Suprapubic skin (tissue), 4 donors: ENCODE measurements at regions not wholly inside any gene's neighbourhood (a gene's known extent, or its start where the extent isn't known, plus 50 kb on each side); places are given as distances from the start of the nearest gene placed in this dataset.

Experiments
- DNase-seq, 2 donors: peaks; one replicate each; pipeline ENCODE4 v3.0.0-alpha.2; 2019; ENCODE audit warnings: low spot score in 2 of 2
- H3K27ac ChIP-seq: fragments of 200-600 bp; sonication (generic); one replicate; pipeline ENCODE4 v1.5.1; 2019
- H3K27me3 ChIP-seq: fragments of 200-600 bp; sonication (generic); one replicate; pipeline ENCODE4 v1.5.1; 2019
- H3K36me3 ChIP-seq: fragments of 200-600 bp; sonication (generic); one replicate; pipeline ENCODE4 v1.5.1; 2019
- H3K4me1 ChIP-seq: fragments of 200-600 bp; sonication (generic); one replicate; pipeline ENCODE4 v1.5.1; 2019
- H3K4me3 ChIP-seq: fragments of 200-600 bp; sonication (generic); one replicate; pipeline ENCODE4 v1.5.1; 2019; ENCODE audit warnings: mild to moderate bottlenecking
- H3K9me3 ChIP-seq: fragments of 200-600 bp; sonication (generic); one replicate; pipeline ENCODE4 v1.5.1; 2019
- EP300 ChIP-seq: sonication (generic); formaldehyde crosslinking; IDR thresholded peaks from one replicate; pipeline ENCODE4 v1.6.1; 2017; ENCODE audit warnings: antibody characterized with exemption
- POLR2A ChIP-seq, 2 donors: fragments of 450-650 bp; IDR thresholded peaks; one replicate each; pipeline ENCODE4 v1.6.1; 2017; ENCODE audit warnings: antibody characterized with exemption in 2 of 2, mild to moderate bottlenecking in 2 of 2, moderate library complexity in 2 of 2
- POLR2AphosphoS5 ChIP-seq, 3 donors: sonication (generic); formaldehyde crosslinking; IDR thresholded peaks; one replicate each; pipeline ENCODE4 v1.6.1; 2017; ENCODE audit warnings: antibody characterized with exemption in 3 of 3
- WGBS: methylation state at CpG from one replicate; pipeline ENCODE4 v1.1.5; 2018; 5-methylcytosine and 5-hydroxymethylcytosine counted together
- TF ChIP-seq, protein P1 (sequence below), 2 donors: fragments of 200-600 bp in 1 of 2; fragments of 450-650 bp in 1 of 2; sonication (generic) in 1 of 2; IDR thresholded peaks; one replicate each; pipeline ENCODE4 v1.5.1; 2016 to 2019; ENCODE audit warnings: antibody characterized with exemption in 2 of 2, mild to moderate bottlenecking in 1 of 2, moderate library complexity in 1 of 2

DNA sequence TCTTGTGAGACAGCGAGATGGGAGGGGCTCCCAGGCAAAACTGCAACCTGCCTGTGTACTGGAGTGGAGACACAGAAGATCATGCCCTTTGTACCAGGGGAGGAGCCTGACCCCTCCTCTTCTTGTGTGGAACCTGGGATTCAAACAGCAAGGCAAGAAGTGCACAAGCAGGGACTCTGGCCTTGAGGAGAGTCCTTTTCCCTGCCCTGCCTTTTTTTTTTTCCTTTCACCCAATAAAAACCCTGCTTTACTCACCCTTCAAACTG, 251.8 kb upstream of the OPRM1 start:
- Histone ChIP-seq H3K9me3 (peaks cover 6% of the 10 kb centered on the region), H3K4me1 (no peaks in the 10 kb centered on the region), H3K4me3 (no peak overlapping the region), H3K36me3 (no peaks in the 10 kb centered on the region), H3K27me3 (no peaks in the 10 kb centered on the region), H3K27ac (no peak overlapping the region)
- TF ChIP-seq POLR2A (IDR thresholded peaks at IDR 0.05) (no peak), EP300 (no peak), POLR2AphosphoS5 (IDR thresholded peaks at IDR 0.05) (no peak)
- TF ChIP-seq, protein P1, sequence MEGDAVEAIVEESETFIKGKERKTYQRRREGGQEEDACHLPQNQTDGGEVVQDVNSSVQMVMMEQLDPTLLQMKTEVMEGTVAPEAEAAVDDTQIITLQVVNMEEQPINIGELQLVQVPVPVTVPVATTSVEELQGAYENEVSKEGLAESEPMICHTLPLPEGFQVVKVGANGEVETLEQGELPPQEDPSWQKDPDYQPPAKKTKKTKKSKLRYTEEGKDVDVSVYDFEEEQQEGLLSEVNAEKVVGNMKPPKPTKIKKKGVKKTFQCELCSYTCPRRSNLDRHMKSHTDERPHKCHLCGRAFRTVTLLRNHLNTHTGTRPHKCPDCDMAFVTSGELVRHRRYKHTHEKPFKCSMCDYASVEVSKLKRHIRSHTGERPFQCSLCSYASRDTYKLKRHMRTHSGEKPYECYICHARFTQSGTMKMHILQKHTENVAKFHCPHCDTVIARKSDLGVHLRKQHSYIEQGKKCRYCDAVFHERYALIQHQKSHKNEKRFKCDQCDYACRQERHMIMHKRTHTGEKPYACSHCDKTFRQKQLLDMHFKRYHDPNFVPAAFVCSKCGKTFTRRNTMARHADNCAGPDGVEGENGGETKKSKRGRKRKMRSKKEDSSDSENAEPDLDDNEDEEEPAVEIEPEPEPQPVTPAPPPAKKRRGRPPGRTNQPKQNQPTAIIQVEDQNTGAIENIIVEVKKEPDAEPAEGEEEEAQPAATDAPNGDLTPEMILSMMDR (IDR thresholded peaks at IDR 0.05), result no peak
- DNase-seq, result no peak
- WGBS, result 0% methylated on average over 1 of the region's 1 CpG

DNA sequence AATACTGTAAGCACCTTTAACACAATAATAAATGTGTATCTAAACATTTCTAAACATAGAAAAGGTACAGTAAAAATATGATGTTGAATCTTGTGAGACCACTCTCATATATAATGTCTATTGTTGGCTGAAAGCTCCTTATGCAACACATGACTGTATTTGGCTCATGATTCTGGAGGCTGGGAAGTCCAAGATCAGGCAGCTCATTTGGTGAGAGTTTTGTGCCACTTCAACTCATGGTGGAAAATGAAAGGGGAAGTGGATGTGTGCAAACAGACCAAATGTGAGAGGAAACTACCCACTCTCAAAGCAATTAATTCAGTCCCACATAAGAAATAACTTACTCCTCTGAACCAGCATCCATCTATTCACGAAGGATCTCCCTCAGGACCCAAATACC, 257.7 kb upstream of the OPRM1 start:
- Histone ChIP-seq H3K9me3 (peaks cover 6% of the 10 kb centered on the region), H3K27me3 (no peaks in the 10 kb centered on the region), H3K27ac (no peak overlapping the region), H3K4me1 (no peaks in the 10 kb centered on the region), H3K36me3 (no peaks in the 10 kb centered on the region), H3K4me3 (no peak overlapping the region)
- DNase-seq, result no peak
- WGBS, result 87% methylated on average over 1 of the region's 1 CpG
- no peak for TF ChIP-seq POLR2AphosphoS5 (IDR thresholded peaks at IDR 0.05)
- no peak for TF ChIP-seq EP300
- no peak for TF ChIP-seq POLR2A (IDR thresholded peaks at IDR 0.05)
- TF ChIP-seq, protein P1 (IDR thresholded peaks at IDR 0.05), result no peak

DNA sequence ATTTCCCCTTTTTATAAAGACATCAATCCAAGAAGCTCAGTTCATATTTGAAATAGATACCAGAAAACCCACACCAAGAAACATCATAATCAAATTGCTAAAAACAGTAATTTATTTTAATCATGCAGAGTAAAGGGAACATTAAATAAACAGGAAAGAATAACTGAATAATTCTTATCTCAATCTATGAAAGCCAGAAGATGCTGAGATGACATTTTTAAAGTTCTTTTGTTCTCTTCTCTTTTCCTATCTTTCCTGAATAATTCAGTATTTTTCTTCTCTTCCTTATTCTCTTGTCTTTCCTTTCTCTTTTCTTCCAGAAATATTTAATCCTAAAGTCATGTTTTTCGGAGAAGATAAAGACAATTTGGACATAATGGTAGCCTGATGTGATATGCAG, 259.0 kb upstream of the OPRM1 start:
- H3K36me3 ChIP-seq, result no peaks in the 10 kb centered on the region
- H3K27me3 ChIP-seq, result no peaks in the 10 kb centered on the region
- WGBS, result 91% methylated on average over 1 of the region's 1 CpG
- H3K9me3 ChIP-seq, result no peaks in the 10 kb centered on the region
- H3K4me3 ChIP-seq, result no peak overlapping the region
- TF ChIP-seq POLR2AphosphoS5 (IDR thresholded peaks at IDR 0.05) (no peak), EP300 (no peak), POLR2A (IDR thresholded peaks at IDR 0.05) (no peak)
- TF ChIP-seq, protein P1 (IDR thresholded peaks at IDR 0.05), result no peak
- H3K27ac ChIP-seq, result no peak overlapping the region
- DNase-seq, result no peak
- H3K4me1 ChIP-seq, result no peaks in the 10 kb centered on the region

DNA sequence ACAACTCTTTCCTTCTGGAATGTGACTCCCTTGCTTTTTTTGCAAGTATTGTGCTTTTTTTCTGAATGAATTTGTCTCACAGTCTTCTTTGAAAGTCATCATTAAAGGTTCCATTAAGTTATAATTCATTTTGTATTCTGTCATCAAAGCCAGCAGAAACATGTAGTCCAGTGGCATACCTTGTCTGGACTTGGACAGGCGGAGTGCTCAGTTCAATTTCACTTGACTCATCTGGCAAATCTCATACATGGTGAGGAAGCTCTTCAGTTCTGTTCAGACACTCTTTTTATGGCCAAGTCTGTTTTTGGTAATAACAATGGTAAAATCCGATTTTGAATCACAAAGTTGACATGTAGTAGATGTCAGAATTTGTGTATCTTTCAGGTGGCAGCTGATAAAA, 260.8 kb upstream of the OPRM1 start:
- H3K9me3 ChIP-seq, result no peaks in the 10 kb centered on the region
- WGBS, result 62% methylated on average over 2 of the region's 2 CpGs

DNA sequence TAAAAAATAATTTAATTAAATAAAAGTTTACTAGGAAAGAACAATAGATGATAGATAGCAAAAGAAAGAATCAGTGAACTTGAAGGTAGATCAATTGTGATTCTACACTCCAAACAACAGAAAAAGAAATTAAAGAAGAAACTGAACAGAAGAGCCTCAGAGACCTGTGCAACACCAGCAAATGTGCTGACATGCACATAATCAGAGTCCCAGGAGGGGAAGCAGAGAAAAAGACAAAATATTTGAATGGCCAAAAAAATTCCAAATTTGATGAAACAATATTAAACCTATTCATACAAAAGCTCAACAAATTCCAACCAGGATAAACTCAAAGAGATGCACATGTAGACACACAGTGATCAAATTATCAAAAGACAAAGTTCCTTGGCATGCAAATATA, 267.5 kb upstream of the OPRM1 start:
- no peaks in the 10 kb centered on the region for H3K27me3 ChIP-seq
- no peaks in the 10 kb centered on the region for H3K4me1 ChIP-seq
- no peak overlapping the region for H3K4me3 ChIP-seq
- no peak for DNase-seq
- no peak overlapping the region for H3K27ac ChIP-seq
- no peaks in the 10 kb centered on the region for H3K36me3 ChIP-seq
- TF ChIP-seq POLR2A (IDR thresholded peaks at IDR 0.05) (no peak), EP300 (no peak), POLR2AphosphoS5 (IDR thresholded peaks at IDR 0.05) (no peak)
- TF ChIP-seq, protein P1 (IDR thresholded peaks at IDR 0.05), result no peak
- H3K9me3 ChIP-seq, result no peaks in the 10 kb centered on the region

More for the DNA sequence above, 260.8 kb upstream of the OPRM1 start:
- no peak for DNase-seq
- Histone ChIP-seq H3K27me3 (no peaks in the 10 kb centered on the region), H3K4me3 (no peak overlapping the region), H3K36me3 (no peaks in the 10 kb centered on the region), H3K4me1 (no peaks in the 10 kb centered on the region), H3K27ac (no peak overlapping the region)
- TF ChIP-seq, protein P1 (IDR thresholded peaks at IDR 0.05), result no peak
- TF ChIP-seq POLR2AphosphoS5 (IDR thresholded peaks at IDR 0.05), result no peak
- no peak for TF ChIP-seq POLR2A (IDR thresholded peaks at IDR 0.05)
- TF ChIP-seq EP300, result no peak
